Tibial nerve (tissue), 4 donors: ENCODE measurements at regions not wholly inside any gene's neighbourhood (a gene's known extent, or its start where the extent isn't known, plus 50 kb on each side); places are given as distances from the start of the nearest gene placed in this dataset.

Experiments
- DNase-seq, 2 donors: peaks; one replicate each; pipeline ENCODE4 v3.0.0-alpha.2; 2019; ENCODE audit warnings: low spot score in 2 of 2
- H3K27ac ChIP-seq, 4 donors: fragments of 200-600 bp; sonication (generic) in 3 of 4; one replicate each; pipeline ENCODE4 v1.5.1; 2017 to 2019; ENCODE audit warnings: mild to moderate bottlenecking in 1 of 4
- H3K27me3 ChIP-seq, 2 donors: fragments of 200-600 bp; sonication (generic) in 1 of 2; one replicate each; pipeline versions ENCODE4 v1.5.1 to v1.6.0; 2017 to 2019
- H3K36me3 ChIP-seq, 3 donors: fragments of 200-600 bp; sonication (generic); one replicate each; pipeline ENCODE4 v1.5.1; 2018 to 2019
- H3K4me1 ChIP-seq, 4 donors: fragments of 200-600 bp; sonication (generic) in 3 of 4; one replicate each; pipeline ENCODE4 v1.5.1; 2017 to 2019
- H3K4me3 ChIP-seq, 4 donors: fragments of 200-600 bp; sonication (generic) in 3 of 4; one replicate each; pipeline ENCODE4 v1.5.1; 2017 to 2019; ENCODE audit warnings: mild to moderate bottlenecking in 1 of 4, moderate library complexity in 1 of 4
- H3K9me3 ChIP-seq, 4 donors: fragments of 200-600 bp; sonication (generic) in 3 of 4; one replicate each; pipeline ENCODE4 v1.5.1; 2017 to 2019
- EP300 ChIP-seq, 2 donors: sonication (generic); formaldehyde crosslinking; IDR thresholded peaks; one replicate each; pipeline ENCODE4 v1.6.1; 2017; ENCODE audit warnings: antibody characterized with exemption in 2 of 2, mild to moderate bottlenecking in 1 of 2
- POLR2A ChIP-seq, 2 donors: fragments of 450-650 bp; IDR thresholded peaks; one replicate each; pipeline ENCODE4 v1.6.1; 2017; ENCODE audit warnings: antibody characterized with exemption in 2 of 2, mild to moderate bottlenecking in 2 of 2, moderate library complexity in 2 of 2
- WGBS, 2 donors: methylation state at CpG; one replicate each; pipeline ENCODE4 v1.1.5; 2018; 5-methylcytosine and 5-hydroxymethylcytosine counted together
- TF ChIP-seq, protein P1 (sequence below), 5 experiments: fragments of 200-600 bp in 3 of 5; fragments of 450-650 bp in 2 of 5; sonication (generic) in 3 of 5; IDR thresholded peaks; one replicate each; pipeline ENCODE4 v1.5.1; 2016 to 2019; ENCODE audit warnings: antibody characterized with exemption in 5 of 5, mild to moderate bottlenecking in 3 of 5, moderate library complexity in 2 of 5

DNA sequence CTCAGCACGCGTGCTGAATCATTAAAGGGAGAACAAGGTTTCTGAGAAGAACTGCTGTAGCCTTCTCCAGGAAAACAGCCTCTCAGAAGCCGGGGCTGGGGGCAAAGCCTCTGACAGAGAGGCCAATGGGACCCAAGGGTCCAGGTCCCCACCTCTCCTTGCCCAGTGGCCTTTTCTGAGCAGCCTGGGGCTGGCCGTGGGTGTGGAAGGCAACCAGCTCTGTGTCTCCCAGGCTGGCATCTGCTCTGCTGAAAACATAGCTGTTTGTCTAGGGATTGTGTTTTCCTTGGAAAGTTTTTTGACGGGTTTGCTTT lies 261.2 kb downstream of the NPHP4 start:
- Histone ChIP-seq H3K36me3 (no peaks in the 10 kb centered on the region), H3K4me3 (no peak overlapping the region), H3K27me3 (no peaks in the 10 kb centered on the region), H3K4me1 (peaks cover 0 to 6% (median 0%) of the 10 kb centered on the region in 4 donors), H3K27ac (no peak overlapping the region), H3K9me3 (no peaks in the 10 kb centered on the region)
- WGBS, 2 donors: 72 to 75% methylated on average over 4 to 5 of the region's 5 CpGs
- no peak for DNase-seq
- TF ChIP-seq POLR2A (IDR thresholded peaks at IDR 0.05) (no peak), EP300 (IDR thresholded peaks at IDR 0.05) (no peak)
- TF ChIP-seq, protein P1, sequence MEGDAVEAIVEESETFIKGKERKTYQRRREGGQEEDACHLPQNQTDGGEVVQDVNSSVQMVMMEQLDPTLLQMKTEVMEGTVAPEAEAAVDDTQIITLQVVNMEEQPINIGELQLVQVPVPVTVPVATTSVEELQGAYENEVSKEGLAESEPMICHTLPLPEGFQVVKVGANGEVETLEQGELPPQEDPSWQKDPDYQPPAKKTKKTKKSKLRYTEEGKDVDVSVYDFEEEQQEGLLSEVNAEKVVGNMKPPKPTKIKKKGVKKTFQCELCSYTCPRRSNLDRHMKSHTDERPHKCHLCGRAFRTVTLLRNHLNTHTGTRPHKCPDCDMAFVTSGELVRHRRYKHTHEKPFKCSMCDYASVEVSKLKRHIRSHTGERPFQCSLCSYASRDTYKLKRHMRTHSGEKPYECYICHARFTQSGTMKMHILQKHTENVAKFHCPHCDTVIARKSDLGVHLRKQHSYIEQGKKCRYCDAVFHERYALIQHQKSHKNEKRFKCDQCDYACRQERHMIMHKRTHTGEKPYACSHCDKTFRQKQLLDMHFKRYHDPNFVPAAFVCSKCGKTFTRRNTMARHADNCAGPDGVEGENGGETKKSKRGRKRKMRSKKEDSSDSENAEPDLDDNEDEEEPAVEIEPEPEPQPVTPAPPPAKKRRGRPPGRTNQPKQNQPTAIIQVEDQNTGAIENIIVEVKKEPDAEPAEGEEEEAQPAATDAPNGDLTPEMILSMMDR (IDR thresholded peaks at IDR 0.05): no peak

DNA sequence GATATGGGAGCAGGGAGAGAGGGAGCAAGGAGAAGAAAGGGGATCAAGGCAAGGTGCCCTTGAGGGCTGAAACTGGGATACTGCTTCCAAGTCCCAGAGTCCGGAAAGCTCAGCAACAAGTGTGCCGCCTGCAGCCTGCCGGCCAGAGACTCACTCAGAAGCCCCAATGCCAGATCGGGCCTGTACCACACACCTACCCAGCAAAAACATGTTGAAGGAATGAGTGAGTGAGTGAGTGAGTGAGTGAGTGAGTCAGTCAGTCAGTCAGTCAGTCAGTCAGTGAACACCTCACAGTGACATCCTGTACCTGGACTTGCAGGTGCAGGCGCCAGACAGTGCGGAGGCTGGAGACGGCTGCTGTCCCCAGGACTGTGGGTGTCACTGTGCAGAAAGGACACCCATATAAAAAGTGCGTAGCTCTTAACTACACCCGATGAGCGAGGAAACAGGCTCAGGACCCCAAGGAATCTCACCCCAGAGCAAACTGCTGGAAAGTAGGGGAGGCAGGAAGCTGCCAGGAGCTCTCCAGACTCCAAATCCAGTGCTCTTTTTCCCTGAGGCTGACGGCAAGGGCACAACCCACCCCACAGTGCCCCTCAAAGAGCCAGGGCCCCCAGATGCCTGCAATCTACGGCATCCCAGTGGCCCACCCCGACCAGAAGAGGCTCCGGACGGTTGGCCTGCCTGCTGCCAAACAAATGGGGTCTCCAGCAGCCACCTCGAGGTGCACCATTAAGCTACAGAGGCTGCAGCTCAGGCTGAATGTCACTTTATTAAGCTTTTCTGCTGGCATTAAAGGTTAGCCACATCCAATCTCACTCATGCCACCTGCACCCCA lies 261.7 kb downstream of the NPHP4 start:
- Histone ChIP-seq H3K27ac (no peak overlapping the region), H3K4me1 (peaks cover 0 to 6% (median 0%) of the 10 kb centered on the region in 4 donors), H3K9me3 (no peaks in the 10 kb centered on the region), H3K4me3 (no peak overlapping the region), H3K27me3 (no peaks in the 10 kb centered on the region), H3K36me3 (no peaks in the 10 kb centered on the region)
- 85% methylated on average over 10 to 15 of the region's 16 CpGs for WGBS, 2 donors
- DNase-seq: no peak
- no peak for TF ChIP-seq POLR2A (IDR thresholded peaks at IDR 0.05)
- TF ChIP-seq, protein P1 (IDR thresholded peaks at IDR 0.05): no peak
- TF ChIP-seq EP300 (IDR thresholded peaks at IDR 0.05): no peak

- Histone ChIP-seq H3K27ac (no peak overlapping the region), H3K27me3 (no peaks in the 10 kb centered on the region), H3K9me3 (no peaks in the 10 kb centered on the region), H3K4me1 (peaks cover 0 to 6% (median 0%) of the 10 kb centered on the region in 4 donors), H3K36me3 (no peaks in the 10 kb centered on the region), H3K4me3 (no peak overlapping the region)
- TF ChIP-seq EP300 (IDR thresholded peaks at IDR 0.05) (no peak), POLR2A (IDR thresholded peaks at IDR 0.05) (no peak)
- TF ChIP-seq, protein P1 (IDR thresholded peaks at IDR 0.05): no peak
- DNase-seq: no peak
- WGBS, 2 donors: 92 to 98% methylated on average over 3 to 4 of the region's 4 CpGs
Measured at GRCh38 chr1:5729636-5730145, 262.5 kb downstream of the NPHP4 start.

DNA sequence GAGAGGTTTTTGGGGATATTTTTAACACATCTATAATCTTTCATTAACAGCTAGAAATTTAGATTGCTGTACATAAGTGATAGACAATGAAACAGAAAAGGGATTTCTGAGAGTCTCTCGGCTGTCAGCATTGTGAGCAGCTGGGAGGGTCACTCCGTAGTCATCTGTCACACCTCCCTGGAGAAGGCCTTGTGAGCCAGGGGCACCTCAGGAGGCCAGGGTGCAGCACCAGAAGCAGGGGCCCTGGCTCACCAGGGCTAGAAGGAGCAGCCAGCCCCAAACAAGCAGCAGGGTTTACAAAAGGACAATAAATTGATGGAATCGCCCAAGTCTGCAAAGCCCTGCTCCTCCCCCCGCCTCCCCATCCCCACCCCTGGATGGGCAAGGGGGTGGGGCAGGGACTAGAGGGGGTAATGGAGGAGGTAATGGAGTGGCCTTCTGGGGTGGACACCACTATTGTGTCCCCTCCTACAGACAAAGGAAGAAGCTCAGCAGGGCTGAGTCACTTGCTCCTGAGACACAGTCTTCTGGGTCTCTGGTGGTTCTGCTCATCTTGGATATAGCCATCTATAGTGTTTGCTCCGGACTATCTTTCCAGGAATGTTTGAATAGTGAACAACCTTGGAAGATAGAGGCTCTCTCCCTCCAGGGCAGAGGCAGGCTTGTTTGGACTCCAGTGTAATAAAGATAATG lies 263.4 kb downstream of the NPHP4 start:
- Histone ChIP-seq H3K9me3 (no peaks in the 10 kb centered on the region), H3K27me3 (no peaks in the 10 kb centered on the region), H3K4me1 (peaks cover 0 to 6% (median 0%) of the 10 kb centered on the region in 4 donors), H3K36me3 (no peaks in the 10 kb centered on the region), H3K4me3 (no peak overlapping the region), H3K27ac (no peak overlapping the region)
- no peak for DNase-seq
- TF ChIP-seq POLR2A (IDR thresholded peaks at IDR 0.05): no peak
- TF ChIP-seq EP300 (IDR thresholded peaks at IDR 0.05): no peak
- TF ChIP-seq, protein P1 (IDR thresholded peaks at IDR 0.05): no peak
- 63 to 86% methylated on average over 5 of the region's 5 CpGs for WGBS, 2 donors
